ENCODE measurements at regions not wholly inside any gene's neighbourhood (a gene's known extent, or its start where the extent isn't known, plus 50 kb on each side); places are given as distances from the start of the nearest gene placed in this dataset.
"Not testable (repeated sequence)": the region's sequence is repeated elsewhere in the genome, so short reads cannot be mapped to it uniquely, and the experiment has no call there.

- not testable (repeated sequence) for DNase-seq
These were observed 286.2 kb upstream of the C1QTNF3 start for GRCh38 chr5:34329201-34329600.

GRCh38 chr5:34329611-34330108, 286.6 kb upstream of the C1QTNF3 start:
- not testable (repeated sequence) for DNase-seq

GRCh38 chr5:34331928-34332454, 289.0 kb upstream of the C1QTNF3 start:
- DNase-seq = not testable (repeated sequence)

GRCh38 chr5:34339408-34340001, 296.5 kb upstream of the C1QTNF3 start:
- not testable (repeated sequence) for DNase-seq

GRCh38 chr5:34354440-34354839, 301.7 kb upstream of the RAI14 start:
- not testable (repeated sequence) for DNase-seq

- DNase-seq = not testable (repeated sequence)
These were observed 284.7 kb upstream of the RAI14 start for GRCh38 chr5:34371417-34371816.

- DNase-seq = not testable (repeated sequence)
These were observed 284.3 kb upstream of the RAI14 start for GRCh38 chr5:34371817-34372216.

- not testable (repeated sequence) for DNase-seq
These were observed 283.4 kb upstream of the RAI14 start for GRCh38 chr5:34372739-34373138.

GRCh38 chr5:34377651-34378050, 278.5 kb upstream of the RAI14 start:
- not testable (repeated sequence) for DNase-seq

GRCh38 chr5:34378498-34378897, 277.6 kb upstream of the RAI14 start:
- not testable (repeated sequence) for DNase-seq

GRCh38 chr5:34388754-34389153, 267.4 kb upstream of the RAI14 start:
- not testable (repeated sequence) for DNase-seq

- no peak for DNase-seq
These were observed 246.8 kb upstream of the RAI14 start for GRCh38 chr5:34409373-34409772.

- no peak for DNase-seq
These were observed 245.6 kb upstream of the RAI14 start for GRCh38 chr5:34410411-34411139.

GRCh38 chr5:34411470-34412346, 244.4 kb upstream of the RAI14 start:
- DNase-seq = no peak

GRCh38 chr5:34412736-34413135, 243.4 kb upstream of the RAI14 start:
- DNase-seq = no peak

GRCh38 chr5:34415559-34416198, 240.4 kb upstream of the RAI14 start:
- DNase-seq = no peak

GRCh38 chr5:34416501-34417008, 239.6 kb upstream of the RAI14 start:
- no peak for DNase-seq

GRCh38 chr5:34420191-34420590, 235.9 kb upstream of the RAI14 start:
- not testable (repeated sequence) for DNase-seq

GRCh38 chr5:34436761-34437501, 219.2 kb upstream of the RAI14 start:
- DNase-seq = no peak

- DNase-seq = no peak
These were observed 216.5 kb upstream of the RAI14 start for GRCh38 chr5:34439601-34440000.

- DNase-seq = not testable (repeated sequence)
These were observed 214.4 kb upstream of the RAI14 start for GRCh38 chr5:34441767-34442166.

All from skin of body (tissue), 1 donor.